ENCODE measurements at regions not wholly inside any gene's neighbourhood (a gene's known extent, or its start where the extent isn't known, plus 50 kb on each side); places are given as distances from the start of the nearest gene placed in this dataset.

- DNase-seq (ENCODE audit: low read depth), result no peak
- no peak for TF ChIP-seq CTCF (IDR thresholded peaks at IDR 0.05; ENCODE audit: insufficient read depth, low read depth, low read length, missing control alignments)
- H3K4me3 ChIP-seq (ENCODE audit: low read length), result no peak overlapping the region
These were observed 114.8 kb downstream of the ZNF622 start for GRCh38 chr5:16350816-16351215.

GRCh38 chr5:16346380-16346779 lies 119.2 kb downstream of the ZNF622 start:
- TF ChIP-seq CTCF (IDR thresholded peaks at IDR 0.05; ENCODE audit: insufficient read depth, low read depth, low read length, missing control alignments), result no peak
- no peak overlapping the region for H3K4me3 ChIP-seq (ENCODE audit: low read length)
- no peak for DNase-seq (ENCODE audit: low read depth)

- peak; percentile 17 for TF ChIP-seq CTCF (IDR thresholded peaks at IDR 0.05; ENCODE audit: insufficient read depth, low read depth, low read length, missing control alignments)
- no peak overlapping the region for H3K4me3 ChIP-seq (ENCODE audit: low read length)
- peak; percentile 35 for DNase-seq (ENCODE audit: low read depth)
These were observed 120.1 kb downstream of the ZNF622 start for GRCh38 chr5:16345454-16345853.

GRCh38 chr5:16326137-16326536 lies 139.5 kb downstream of the ZNF622 start:
- no peak for DNase-seq (ENCODE audit: low read depth)
- H3K4me3 ChIP-seq (ENCODE audit: low read length), result no peak overlapping the region
- no peak for TF ChIP-seq CTCF (IDR thresholded peaks at IDR 0.05; ENCODE audit: insufficient read depth, low read depth, low read length, missing control alignments)

- TF ChIP-seq CTCF (IDR thresholded peaks at IDR 0.05; ENCODE audit: insufficient read depth, low read depth, low read length, missing control alignments), result no peak
- no peak overlapping the region for H3K4me3 ChIP-seq (ENCODE audit: low read length)
- no peak for DNase-seq (ENCODE audit: low read depth)
These were observed 141.7 kb upstream of the MARCHF11 start for GRCh38 chr5:16321284-16321683.

GRCh38 chr5:16315501-16315900 lies 135.9 kb upstream of the MARCHF11 start:
- DNase-seq (ENCODE audit: low read depth), result no peak
- TF ChIP-seq CTCF (IDR thresholded peaks at IDR 0.05; ENCODE audit: insufficient read depth, low read depth, low read length, missing control alignments), result no peak

GRCh38 chr5:16313761-16314160 lies 134.2 kb upstream of the MARCHF11 start:
- DNase-seq (ENCODE audit: low read depth), result no peak
- no peak overlapping the region for H3K4me3 ChIP-seq (ENCODE audit: low read length)
- TF ChIP-seq CTCF (IDR thresholded peaks at IDR 0.05; ENCODE audit: insufficient read depth, low read depth, low read length, missing control alignments), result no peak

More at GRCh38 chr5:16315501-16315900, 135.9 kb upstream of the MARCHF11 start:
- no peak overlapping the region for H3K4me3 ChIP-seq (ENCODE audit: low read length)
